HepG2 (cell line): ENCODE measurements at regions not wholly inside any gene's neighbourhood (a gene's known extent, or its start where the extent isn't known, plus 50 kb on each side); places are given as distances from the start of the nearest gene placed in this dataset.

Experiments used
- ATAC-seq: fragments of 200-7000 bp; cut with Tn5 transposase; 3 replicates; pipeline ENCODE4 v1.9.1; 2020; ENCODE audit warnings: mild to moderate bottlenecking, moderate library complexity
- BruUV-seq: library from RNA; stranded (reverse); fragments of 400-500 nt; replicated peaks from 2 replicates; lab custom pipeline; 2021; lab: Mats Ljungman, UMichigan
- CTCF ChIA-PET: fragments of 300-600 bp; formaldehyde crosslinking; extraction: SDS; loops from one replicate; lab custom pipeline; 2021; ENCODE audit warnings: low total read pairs, inconsistent platforms, low intra/inter-chr PET ratio; lab: Yijun Ruan, JAX
- POLR2A ChIA-PET: fragments of 350-600 bp; sonication (Branson Sonifier 250); formaldehyde crosslinking; loops from one replicate; lab custom pipeline; 2020; ENCODE audit warnings: antibody characterized with exemption, inconsistent platforms; lab: Yijun Ruan, JAX
- DNase-seq: peaks from one replicate; pipeline ENCODE4 v3.0.0-alpha.2; 2015; ENCODE audit warnings: low spot score
- FAIRE-seq: peaks from 3 replicates; lab custom pipeline; 2011; peaks lifted over from hg19 to GRCh38; lab: Jason Lieb, UNC
- H2AFZ ChIP-seq: one replicate; pipeline ENCODE4 v1.6.1; 2011; ENCODE audit warnings: low read length, inconsistent platforms
- H3K27ac ChIP-seq: fragments of 300-600 bp; 3 replicates; pipeline ENCODE4 v1.8.0; 2011; ENCODE audit warnings: mixed run types, mild to moderate bottlenecking, mixed read lengths, low read length, inconsistent platforms; ENCODE audit not compliant: insufficient read depth; ENCODE audit errors: extremely low read length
- H3K27me3 ChIP-seq, 2 experiments: fragments of 200-600 bp in 1 of 2; 2 replicates in 1 of 2; 3 replicates in 1 of 2; pipeline versions ENCODE4 v1.6.0 to v1.8.0; 2011; ENCODE audit warnings: low read length in 2 of 2, mild to moderate bottlenecking in 2 of 2, moderate library complexity in 2 of 2, inconsistent platforms in 1 of 2; ENCODE audit not compliant: insufficient read depth in 2 of 2, control insufficient read depth in 1 of 2
- H3K36me3 ChIP-seq, 2 experiments: fragments of 200-600 bp in 1 of 2; replicated peaks in 1 of 2; 2 replicates in 1 of 2; 3 replicates in 1 of 2; pipeline versions ENCODE4 v1.5.1 to v1.8.0; 2011; ENCODE audit warnings: low read length in 2 of 2, inconsistent platforms in 1 of 2; ENCODE audit not compliant: insufficient read depth in 2 of 2, control insufficient read depth in 1 of 2
- H3K4me1 ChIP-seq: 2 replicates; pipeline ENCODE4 v1.5.1; 2012; ENCODE audit warnings: low read length, inconsistent platforms; ENCODE audit not compliant: insufficient read depth
- H3K4me2 ChIP-seq: 2 replicates; pipeline ENCODE4 v1.6.0; 2011; ENCODE audit warnings: low read depth, low read length, inconsistent platforms
- H3K4me3 ChIP-seq, 3 experiments: fragments of 200-600 bp in 1 of 3; sonication (generic), shearing (Covaris generic) in 1 of 3; replicated peaks in 1 of 3; 2 replicates each; pipeline ENCODE4 v1.5.1; 2011 to 2016; ENCODE audit warnings: low read length in 3 of 3, inconsistent platforms in 2 of 3, low read depth in 2 of 3, mild to moderate bottlenecking in 2 of 3, control low read depth in 1 of 3, mixed read lengths in 1 of 3; ENCODE audit not compliant: insufficient read depth in 1 of 3
- H3K79me2 ChIP-seq: one replicate; pipeline ENCODE4 v1.6.1; 2011; ENCODE audit warnings: low read length, inconsistent platforms; ENCODE audit not compliant: insufficient read depth
- H3K9ac ChIP-seq: 2 replicates; pipeline ENCODE4 v1.6.0; 2011; ENCODE audit warnings: mild to moderate bottlenecking, low read depth, low read length, inconsistent platforms; ENCODE audit not compliant: insufficient read depth
- H3K9me3 ChIP-seq: 2 replicates; pipeline ENCODE4 v1.5.1; 2012; ENCODE audit warnings: mild to moderate bottlenecking, low read length
- H4K20me1 ChIP-seq: 2 replicates; pipeline ENCODE4 v1.6.0; 2011; ENCODE audit warnings: inconsistent platforms, mild to moderate bottlenecking, low read length, moderate library complexity; ENCODE audit not compliant: insufficient read depth
- CREM ChIP-seq, 2 experiments: sonication (generic) in 1 of 2; formaldehyde crosslinking in 1 of 2; IDR thresholded peaks; 2 replicates each; pipeline versions ENCODE4 v1.4.0 to v1.6.1; 2016 to 2020; ENCODE audit warnings: antibody characterized with exemption in 1 of 2, mild to moderate bottlenecking in 1 of 2, missing genetic modification reagents in 1 of 2
- FLYWCH1 ChIP-seq: sonication (generic); formaldehyde crosslinking; IDR thresholded peaks from 2 replicates; pipeline ENCODE4 v1.8.1; 2023; ENCODE audit warnings: mild to moderate bottlenecking, missing genetic modification reagents
- FOXC1 ChIP-seq: sonication (generic); formaldehyde crosslinking; IDR thresholded peaks from 2 replicates; pipeline ENCODE4 v1.8.0; 2022; ENCODE audit warnings: mild to moderate bottlenecking, missing genetic modification reagents, borderline replicate concordance
- KAT8 ChIP-seq: IDR thresholded peaks from 2 replicates; pipeline ENCODE4 v1.6.1; 2016; ENCODE audit warnings: missing genetic modification reagents, missing compliant biosample characterization
- MXD4 ChIP-seq: IDR thresholded peaks from 2 replicates; pipeline ENCODE4 v1.6.1; 2016; ENCODE audit warnings: mild to moderate bottlenecking, missing biosample characterization, missing genetic modification reagents
- NFIC ChIP-seq: IDR thresholded peaks from 2 replicates; pipeline ENCODE4 v1.6.1; 2012; ENCODE audit warnings: mild to moderate bottlenecking, low read length, inconsistent platforms
- PAF1 ChIP-seq: IDR thresholded peaks from 2 replicates; pipeline ENCODE4 v1.6.1; 2016; ENCODE audit warnings: missing genetic modification reagents, missing compliant biosample characterization
- PRMT3 ChIP-seq: sonication (generic); formaldehyde crosslinking; IDR thresholded peaks from 2 replicates; pipeline ENCODE4 v1.8.1; 2022; ENCODE audit warnings: low read depth, mild to moderate bottlenecking, moderate library complexity, missing genetic modification reagents, borderline replicate concordance
- RFX1 ChIP-seq: fragments of 450-650 bp; IDR thresholded peaks from 2 replicates; pipeline ENCODE4 v1.6.1; 2017
- SSRP1 ChIP-seq: IDR thresholded peaks from 2 replicates; pipeline ENCODE4 v1.6.1; 2016; ENCODE audit warnings: control low read depth
- ZNF670 ChIP-seq: sonication (generic); formaldehyde crosslinking; IDR thresholded peaks from 2 replicates; pipeline ENCODE4 v1.8.0; 2022; ENCODE audit warnings: mild to moderate bottlenecking, missing genetic modification reagents, borderline replicate concordance
- WGBS: methylation state at CpG from one replicate; pipeline ENCODE4 v1.1.6; 2017; ENCODE audit warnings: low lambda C conversion rate; 5-methylcytosine and 5-hydroxymethylcytosine counted together
- in situ Hi-C: cut with HindIII; loops from 2 replicates; pipeline ENCODE4 v1.10.0; 2017; ENCODE audit warnings: low pct_unique_long_range_greater_than_20kb; ENCODE audit not compliant: extremely low pct_ligation_motif_present
- intact Hi-C: fragments of 100-400 bp; cut with micrococcal nuclease; formaldehyde crosslinking; loops from one replicate; pipeline ENCODE4 v1.10.0; 2022; ENCODE audit not compliant: unreplicated experiment
- TF ChIP-seq, protein P1 (sequence below): sonication (generic); formaldehyde crosslinking; IDR thresholded peaks from 2 replicates; pipeline ENCODE4 v1.4.0; 2020; ENCODE audit warnings: missing genetic modification reagents
- TF ChIP-seq, protein P2 (sequence below): sonication (generic); formaldehyde crosslinking; IDR thresholded peaks from 2 replicates; pipeline ENCODE4 v1.9.0; 2022; ENCODE audit warnings: low read depth, missing genetic modification reagents
- TF ChIP-seq, protein P3 (sequence below): IDR thresholded peaks from 2 replicates; pipeline ENCODE4 v1.6.1; 2016; ENCODE audit warnings: missing biosample characterization, missing genetic modification reagents, low read depth

DNA sequence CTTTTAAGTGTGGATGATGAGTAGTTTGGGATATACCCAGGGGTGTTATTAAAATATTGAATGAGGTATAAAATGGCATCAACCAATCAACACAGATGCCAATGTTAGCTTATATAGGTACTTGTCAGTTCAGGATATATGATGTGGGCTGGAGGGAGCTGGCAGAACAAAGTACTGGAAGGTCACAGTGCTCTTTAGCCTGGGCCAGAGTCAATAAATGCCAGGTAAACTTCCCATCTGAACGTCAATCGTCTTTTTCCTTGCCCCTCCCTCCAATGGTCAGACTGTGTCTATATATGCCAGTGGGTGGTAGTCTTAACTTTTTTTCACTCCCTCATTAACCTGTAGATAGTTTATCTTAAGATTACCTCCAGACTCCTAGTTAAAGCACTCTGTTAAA is 140.8 kb upstream of the RBMS1 start (continued):
- TF ChIP-seq FOXC1 (no peak), PAF1 (CRISPR knock-in tag) (no peak), KAT8 (no peak), ZNF670 (CRISPR knock-in tag) (no peak), SSRP1 (CRISPR knock-in tag) (no peak), MXD4 (no peak), NFIC (no peak)
- TF ChIP-seq, protein P1, sequence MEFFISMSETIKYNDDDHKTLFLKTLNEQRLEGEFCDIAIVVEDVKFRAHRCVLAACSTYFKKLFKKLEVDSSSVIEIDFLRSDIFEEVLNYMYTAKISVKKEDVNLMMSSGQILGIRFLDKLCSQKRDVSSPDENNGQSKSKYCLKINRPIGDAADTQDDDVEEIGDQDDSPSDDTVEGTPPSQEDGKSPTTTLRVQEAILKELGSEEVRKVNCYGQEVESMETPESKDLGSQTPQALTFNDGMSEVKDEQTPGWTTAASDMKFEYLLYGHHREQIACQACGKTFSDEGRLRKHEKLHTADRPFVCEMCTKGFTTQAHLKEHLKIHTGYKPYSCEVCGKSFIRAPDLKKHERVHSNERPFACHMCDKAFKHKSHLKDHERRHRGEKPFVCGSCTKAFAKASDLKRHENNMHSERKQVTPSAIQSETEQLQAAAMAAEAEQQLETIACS (CRISPR knock-in tag), result no peak

DNA sequence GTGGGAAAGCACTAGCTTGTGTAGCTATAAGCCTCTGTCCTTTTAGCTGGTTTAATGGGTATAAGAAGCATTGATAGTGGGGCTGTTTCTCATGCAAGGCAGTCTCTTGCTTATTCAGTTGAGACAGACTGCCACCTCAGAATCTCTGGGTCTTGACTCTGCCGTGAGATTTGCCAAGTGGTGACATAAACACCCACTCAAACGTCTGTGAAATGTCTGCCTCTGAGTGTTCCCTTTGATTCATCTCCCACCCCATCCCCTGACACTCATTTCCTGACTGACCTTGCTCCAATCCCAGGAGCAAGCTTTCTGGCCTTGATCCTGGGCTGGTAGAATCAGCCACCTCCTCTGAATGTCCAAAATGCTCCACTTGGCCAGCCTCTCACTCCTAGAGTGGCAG is 141.9 kb upstream of the RBMS1 start:
- intact Hi-C loops, result loop anchor here (5.0 kb wide), 1 partner anchor 588 kb away; no protein-coding TSS in a partner anchor
- no peak for DNase-seq

More for the DNA sequence above, 141.9 kb upstream of the RBMS1 start:
- CTCF ChIA-PET, result no interaction called here
- TF ChIP-seq PRMT3, result no peak
- TF ChIP-seq RFX1, result no peak
- TF ChIP-seq, protein P2, sequence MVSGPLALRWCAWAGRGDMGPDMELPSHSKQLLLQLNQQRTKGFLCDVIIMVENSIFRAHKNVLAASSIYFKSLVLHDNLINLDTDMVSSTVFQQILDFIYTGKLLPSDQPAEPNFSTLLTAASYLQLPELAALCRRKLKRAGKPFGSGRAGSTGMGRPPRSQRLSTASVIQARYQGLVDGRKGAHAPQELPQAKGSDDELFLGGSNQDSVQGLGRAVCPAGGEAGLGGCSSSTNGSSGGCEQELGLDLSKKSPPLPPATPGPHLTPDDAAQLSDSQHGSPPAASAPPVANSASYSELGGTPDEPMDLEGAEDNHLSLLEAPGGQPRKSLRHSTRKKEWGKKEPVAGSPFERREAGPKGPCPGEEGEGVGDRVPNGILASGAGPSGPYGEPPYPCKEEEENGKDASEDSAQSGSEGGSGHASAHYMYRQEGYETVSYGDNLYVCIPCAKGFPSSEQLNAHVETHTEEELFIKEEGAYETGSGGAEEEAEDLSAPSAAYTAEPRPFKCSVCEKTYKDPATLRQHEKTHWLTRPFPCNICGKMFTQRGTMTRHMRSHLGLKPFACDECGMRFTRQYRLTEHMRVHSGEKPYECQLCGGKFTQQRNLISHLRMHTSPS (CRISPR knock-in tag), result no peak
- no peak for TF ChIP-seq FLYWCH1 (CRISPR knock-in tag)
- TF ChIP-seq CREM (IDR thresholded peaks at IDR 0.05), result no peak
- no peak for TF ChIP-seq CREM (CRISPR knock-in tag; IDR thresholded peaks at IDR 0.05)
- TF ChIP-seq, protein P3, sequence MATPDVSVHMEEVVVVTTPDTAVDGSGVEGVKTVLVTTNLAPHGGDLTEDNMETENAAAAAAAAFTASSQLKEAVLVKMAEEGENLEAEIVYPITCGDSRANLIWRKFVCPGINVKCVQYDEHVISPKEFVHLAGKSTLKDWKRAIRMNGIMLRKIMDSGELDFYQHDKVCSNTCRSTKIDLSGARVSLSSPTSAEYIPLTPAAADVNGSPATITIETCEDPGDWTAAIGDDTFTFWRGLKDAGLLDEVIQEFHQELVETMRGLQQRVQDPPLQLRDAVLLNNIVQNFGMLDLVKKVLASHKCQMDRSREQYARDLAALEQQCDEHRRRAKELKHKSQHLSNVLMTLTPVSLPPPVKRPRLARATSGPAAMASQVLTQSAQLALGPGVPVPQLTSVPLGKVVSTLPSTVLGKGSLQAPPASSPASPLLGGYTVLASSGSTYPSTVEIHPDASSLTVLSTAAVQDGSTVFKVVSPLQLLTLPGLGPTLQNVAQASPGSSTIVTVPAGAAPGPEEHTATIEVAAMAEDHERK (CRISPR knock-in tag), result no peak
- no peaks in the 10 kb centered on the region for H3K79me2 ChIP-seq
- 7% methylated on average over 2 of the region's 2 CpGs for WGBS
- no peak overlapping the region for H3K27ac ChIP-seq
- peaks cover 0 to 1% of the 10 kb centered on the region in 2 experiments; a peak in 2 of 5 replicates for H3K27me3 ChIP-seq
- H3K4me3 ChIP-seq, result no peak overlapping the region
- H4K20me1 ChIP-seq, result no peaks in the 10 kb centered on the region
- BruUV-seq, result no TSS peak
- POLR2A ChIA-PET, result no interaction called here
- no peaks in the 10 kb centered on the region for H3K36me3 ChIP-seq
- in situ Hi-C loops, result no loop called here
- H3K4me2 ChIP-seq, result no peak overlapping the region
- FAIRE-seq, result no peak
- H2AFZ ChIP-seq, result no peak overlapping the region
- H3K4me1 ChIP-seq, result no peaks in the 10 kb centered on the region
- no peak for ATAC-seq
- no peak overlapping the region for H3K9ac ChIP-seq
- peaks cover 20% of the 10 kb centered on the region for H3K9me3 ChIP-seq
